Parathyroid adenoma (tissue), 2 donors: ENCODE measurements at regions not wholly inside any gene's neighbourhood (a gene's known extent, or its start where the extent isn't known, plus 50 kb on each side); places are given as distances from the start of the nearest gene placed in this dataset.
"Not testable (repeated sequence)": the region's sequence is repeated elsewhere in the genome, so short reads cannot be mapped to it uniquely, and the experiment has no call there.

Source experiments
- H2AFZ ChIP-seq: fragments of 300-600 bp; sonication (generic); one replicate; pipeline ENCODE4 v1.7.0; 2017; ENCODE audit warnings: antibody characterized with exemption, mild to moderate bottlenecking
- H3K27ac ChIP-seq: fragments of 300-600 bp; sonication (generic); one replicate; pipeline ENCODE4 v1.7.0; 2017
- H3K27me3 ChIP-seq: fragments of 300-600 bp; sonication (generic); one replicate; pipeline ENCODE4 v1.7.0; 2017; ENCODE audit warnings: low read length; ENCODE audit not compliant: control insufficient read depth, insufficient read depth
- H3K36me3 ChIP-seq: fragments of 300-600 bp; sonication (generic); one replicate; pipeline ENCODE4 v1.7.0; 2017; ENCODE audit warnings: low read length; ENCODE audit not compliant: control insufficient read depth, insufficient read depth
- H3K4me1 ChIP-seq: fragments of 300-600 bp; sonication (generic); one replicate; pipeline ENCODE4 v1.7.0; 2017; ENCODE audit warnings: control low read depth
- H3K4me2 ChIP-seq: fragments of 300-600 bp; sonication (generic); one replicate; pipeline ENCODE4 v1.7.0; 2017; ENCODE audit warnings: low read length
- H3K4me3 ChIP-seq: fragments of 300-600 bp; sonication (generic); one replicate; pipeline ENCODE4 v1.7.0; 2017; ENCODE audit warnings: low read depth, low read length
- H3K79me2 ChIP-seq: fragments of 300-600 bp; sonication (generic); one replicate; pipeline ENCODE4 v1.7.0; 2017; ENCODE audit warnings: control low read depth
- H3K9ac ChIP-seq: fragments of 300-600 bp; sonication (generic); one replicate; pipeline ENCODE4 v1.7.0; 2017; ENCODE audit warnings: mild to moderate bottlenecking
- H3K9me3 ChIP-seq: fragments of 300-600 bp; sonication (generic); one replicate; pipeline ENCODE4 v1.7.0; 2017; ENCODE audit warnings: low read length; ENCODE audit not compliant: control insufficient read depth
- TF ChIP-seq, protein P1 (sequence below): fragments of 300-600 bp; sonication (generic); IDR thresholded peaks from one replicate; pipeline ENCODE4 v1.7.0; 2017; ENCODE audit warnings: antibody characterized with exemption, mild to moderate bottlenecking
- donor health status: primary hyperparathyroidism.

DNA sequence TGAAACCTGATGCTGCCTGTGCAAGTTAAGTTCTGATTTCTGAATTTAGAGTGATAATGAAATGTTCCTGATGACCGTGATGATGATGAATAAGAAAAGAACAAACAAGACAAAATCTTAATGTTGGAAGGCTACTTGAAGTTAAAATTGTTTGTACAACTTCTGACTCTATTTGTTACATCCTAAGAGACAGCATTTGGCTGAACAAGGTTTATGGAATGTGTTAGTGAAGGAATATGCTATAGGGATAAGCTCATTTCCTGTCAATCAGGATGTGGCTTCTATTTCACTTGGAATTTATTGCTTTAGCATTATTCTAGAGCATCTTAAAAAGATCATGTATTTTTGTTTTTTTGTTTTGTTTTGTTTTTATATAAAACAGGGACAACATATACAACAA lies 267.5 kb downstream of the FAT4 start:
- H3K27me3 ChIP-seq, result no peaks in the 10 kb centered on the region
- no peaks in the 10 kb centered on the region for H3K79me2 ChIP-seq
- H3K4me3 ChIP-seq, result no peak overlapping the region
- H3K27ac ChIP-seq, result no peak overlapping the region
- no peak overlapping the region for H3K9ac ChIP-seq
- H2AFZ ChIP-seq, result no peak overlapping the region
- no peaks in the 10 kb centered on the region for H3K9me3 ChIP-seq
- no peaks in the 10 kb centered on the region for H3K4me1 ChIP-seq
- H3K36me3 ChIP-seq, result no peaks in the 10 kb centered on the region
- H3K4me2 ChIP-seq, result no peak overlapping the region
- TF ChIP-seq, protein P1, sequence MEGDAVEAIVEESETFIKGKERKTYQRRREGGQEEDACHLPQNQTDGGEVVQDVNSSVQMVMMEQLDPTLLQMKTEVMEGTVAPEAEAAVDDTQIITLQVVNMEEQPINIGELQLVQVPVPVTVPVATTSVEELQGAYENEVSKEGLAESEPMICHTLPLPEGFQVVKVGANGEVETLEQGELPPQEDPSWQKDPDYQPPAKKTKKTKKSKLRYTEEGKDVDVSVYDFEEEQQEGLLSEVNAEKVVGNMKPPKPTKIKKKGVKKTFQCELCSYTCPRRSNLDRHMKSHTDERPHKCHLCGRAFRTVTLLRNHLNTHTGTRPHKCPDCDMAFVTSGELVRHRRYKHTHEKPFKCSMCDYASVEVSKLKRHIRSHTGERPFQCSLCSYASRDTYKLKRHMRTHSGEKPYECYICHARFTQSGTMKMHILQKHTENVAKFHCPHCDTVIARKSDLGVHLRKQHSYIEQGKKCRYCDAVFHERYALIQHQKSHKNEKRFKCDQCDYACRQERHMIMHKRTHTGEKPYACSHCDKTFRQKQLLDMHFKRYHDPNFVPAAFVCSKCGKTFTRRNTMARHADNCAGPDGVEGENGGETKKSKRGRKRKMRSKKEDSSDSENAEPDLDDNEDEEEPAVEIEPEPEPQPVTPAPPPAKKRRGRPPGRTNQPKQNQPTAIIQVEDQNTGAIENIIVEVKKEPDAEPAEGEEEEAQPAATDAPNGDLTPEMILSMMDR, result no peak

DNA sequence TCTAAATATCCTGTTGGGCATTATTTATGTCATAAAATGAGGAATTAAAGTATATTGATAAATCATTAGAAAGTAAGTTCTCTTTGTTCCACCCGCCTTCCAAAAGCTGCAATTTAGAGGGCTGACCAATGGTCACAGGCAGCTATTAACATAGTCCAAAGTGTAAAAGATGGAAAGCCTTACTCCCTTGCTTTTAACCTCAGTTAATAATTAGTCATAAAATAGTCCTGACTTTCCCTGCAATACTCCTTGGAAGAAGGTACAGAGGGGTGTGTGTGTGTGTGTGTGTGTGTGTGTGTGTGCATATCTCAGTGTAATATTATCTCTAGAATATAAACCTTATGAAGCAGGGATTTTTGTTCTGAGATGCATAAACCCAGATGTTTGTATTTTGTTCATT lies 275.4 kb downstream of the FAT4 start:
- Histone ChIP-seq H3K4me3 (no peak overlapping the region), H3K9me3 (no peaks in the 10 kb centered on the region), H2AFZ (no peak overlapping the region), H3K4me2 (no peak overlapping the region), H3K79me2 (no peaks in the 10 kb centered on the region), H3K36me3 (no peaks in the 10 kb centered on the region), H3K4me1 (no peaks in the 10 kb centered on the region), H3K27me3 (no peaks in the 10 kb centered on the region), H3K9ac (no peak overlapping the region), H3K27ac (no peak overlapping the region)
- TF ChIP-seq, protein P1, result no peak

DNA sequence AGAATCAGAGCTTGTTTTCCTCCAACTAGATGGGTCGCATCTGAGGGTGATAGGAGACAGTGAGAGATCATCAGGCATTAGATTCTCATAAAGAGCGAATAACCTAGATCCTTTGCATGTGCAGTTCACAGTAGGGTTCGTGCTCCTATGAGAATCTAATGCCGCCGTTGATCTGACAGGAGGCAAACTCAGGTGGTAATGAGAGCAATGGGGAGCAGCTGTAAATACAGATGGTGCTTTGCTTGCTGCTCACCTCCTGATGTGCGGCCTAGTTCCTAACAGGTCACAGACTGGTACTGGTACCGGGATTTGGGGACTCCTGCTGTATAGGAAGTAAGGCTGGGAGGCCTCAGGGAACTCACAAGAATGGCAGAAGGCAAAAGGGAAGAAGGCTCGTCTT lies 276.5 kb downstream of the FAT4 start:
- Histone ChIP-seq H3K4me2 (no peak overlapping the region), H3K27ac (no peak overlapping the region), H3K79me2 (no peaks in the 10 kb centered on the region), H3K4me3 (no peak overlapping the region), H3K9me3 (no peaks in the 10 kb centered on the region), H3K9ac (no peak overlapping the region), H2AFZ (no peak overlapping the region), H3K27me3 (no peaks in the 10 kb centered on the region), H3K36me3 (no peaks in the 10 kb centered on the region), H3K4me1 (no peaks in the 10 kb centered on the region)
- TF ChIP-seq, protein P1, result no peak

DNA sequence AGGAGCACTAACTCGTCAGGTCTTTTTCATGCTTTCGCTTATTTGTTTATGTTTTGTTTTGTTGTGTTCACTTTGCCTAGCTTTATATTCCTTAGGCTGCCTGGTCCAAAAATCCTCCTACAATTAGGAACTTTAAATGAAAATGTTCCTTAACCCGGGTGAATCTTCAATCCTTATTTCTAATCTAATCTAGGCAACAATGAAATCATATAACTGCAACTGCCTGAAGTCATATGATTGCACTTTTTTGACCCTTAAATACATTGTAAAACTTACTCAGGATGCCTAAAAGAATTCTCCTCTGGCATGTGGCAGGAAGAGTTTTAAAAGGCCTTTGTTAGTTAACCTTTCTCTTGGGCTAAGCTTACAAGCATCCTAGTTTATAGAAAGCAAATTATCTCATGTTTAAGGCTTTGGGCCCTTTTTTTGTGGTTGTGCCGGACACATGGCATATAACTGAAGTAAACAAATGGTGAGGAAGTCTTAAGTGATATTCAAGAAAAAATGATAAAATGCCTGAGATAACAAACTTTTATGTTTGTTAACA lies 279.4 kb downstream of the FAT4 start:
- H3K9ac ChIP-seq, result no peak overlapping the region
- H3K79me2 ChIP-seq, result no peaks in the 10 kb centered on the region
- no peak overlapping the region for H3K4me3 ChIP-seq
- H3K27ac ChIP-seq, result no peak overlapping the region
- no peak overlapping the region for H3K4me2 ChIP-seq
- no peaks in the 10 kb centered on the region for H3K4me1 ChIP-seq
- TF ChIP-seq, protein P1, result no peak
- H3K27me3 ChIP-seq, result no peaks in the 10 kb centered on the region
- no peaks in the 10 kb centered on the region for H3K9me3 ChIP-seq
- no peaks in the 10 kb centered on the region for H3K36me3 ChIP-seq
- H2AFZ ChIP-seq, result no peak overlapping the region

DNA sequence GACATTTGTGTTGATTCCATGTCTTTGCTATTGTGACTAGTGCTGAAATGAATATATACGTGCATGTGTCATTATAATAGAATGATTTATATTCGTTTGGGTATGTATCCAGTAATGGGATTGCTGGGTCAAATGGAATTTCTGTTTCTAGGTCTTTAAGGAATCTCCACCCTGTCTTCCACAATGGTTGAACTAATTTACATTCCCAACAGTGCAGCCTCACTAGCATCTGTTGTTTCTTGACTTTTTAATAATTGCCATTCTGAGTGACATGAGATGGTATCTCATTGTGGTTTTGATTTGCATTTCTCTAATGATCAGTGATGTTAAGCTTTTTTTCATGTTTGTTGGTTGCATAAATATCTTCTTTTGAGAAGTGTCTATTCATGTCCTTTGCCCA lies 291.2 kb downstream of the FAT4 start:
- not testable (repeated sequence) for H3K4me1 ChIP-seq, H3K9me3 ChIP-seq, H3K27ac ChIP-seq, H3K36me3 ChIP-seq, H3K79me2 ChIP-seq, H3K27me3 ChIP-seq, H3K4me2 ChIP-seq, H2AFZ ChIP-seq, H3K4me3 ChIP-seq, H3K9ac ChIP-seq
